Left ventricle myocardium superior (tissue), 1 donor: ENCODE measurements at regions not wholly inside any gene's neighbourhood (a gene's known extent, or its start where the extent isn't known, plus 50 kb on each side); places are given as distances from the start of the nearest gene placed in this dataset.

Source experiments
- ATAC-seq: fragments of 200-7000 bp; cut with Tn5 transposase; one replicate; pipeline ENCODE4 v1.9.1; 2020; ENCODE audit warnings: mild to moderate bottlenecking, moderate library complexity
- DNase-seq: peaks from one replicate; pipeline ENCODE4 v3.0.0-alpha.2; 2020
- intact Hi-C: fragments of 100-400 bp; cut with micrococcal nuclease; formaldehyde crosslinking; loops from one replicate; pipeline ENCODE4 v1.11.0; 2022
- donor health status: DM: no; HTN: yes; CAD: no; lungs with severe emphysema.

DNA sequence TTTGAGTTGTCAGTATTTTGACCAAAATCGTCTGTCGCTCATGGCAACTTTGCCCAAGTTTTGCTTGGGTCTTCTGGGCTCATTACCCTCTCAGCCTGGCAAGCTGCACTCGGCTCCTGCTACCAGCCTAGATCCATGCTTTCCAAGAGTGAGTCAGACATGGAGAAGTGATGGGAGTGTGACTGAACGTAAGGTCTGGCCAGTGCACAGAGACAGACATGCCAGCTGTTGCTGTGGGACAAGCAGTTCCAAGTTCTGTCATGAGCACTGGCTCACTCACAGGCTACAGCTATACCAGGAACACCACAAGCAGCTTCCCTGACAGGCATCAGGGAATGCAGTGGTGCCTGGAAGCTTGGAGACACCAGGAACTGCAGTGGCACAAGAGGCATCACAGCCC lies 338.9 kb downstream of the KDM5D start:
- DNase-seq (no peak), ATAC-seq (no peak)
- intact Hi-C loops = no loop called here

DNA sequence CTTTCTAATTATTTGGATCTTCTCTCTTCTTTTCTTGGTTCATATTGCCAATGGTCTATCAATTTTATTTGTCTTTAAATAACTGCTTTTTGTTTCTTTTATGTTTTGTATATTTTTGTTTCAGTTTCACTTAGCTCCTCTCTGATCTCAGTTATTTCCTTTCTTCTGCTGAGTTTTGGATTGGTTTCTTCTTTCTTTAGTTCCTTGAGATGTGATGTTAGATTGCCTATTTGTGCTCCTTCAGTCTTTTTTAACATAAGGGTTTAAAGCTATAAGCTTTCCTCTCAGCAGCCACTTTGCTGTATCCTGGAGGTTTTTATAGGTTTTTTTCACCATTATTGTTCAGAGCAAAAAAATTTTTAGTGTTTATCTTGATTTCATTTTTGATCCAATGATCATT lies 351.6 kb downstream of the KDM5D start:
- ATAC-seq (no peak), DNase-seq (no peak)
- intact Hi-C loops = no loop called here

DNA sequence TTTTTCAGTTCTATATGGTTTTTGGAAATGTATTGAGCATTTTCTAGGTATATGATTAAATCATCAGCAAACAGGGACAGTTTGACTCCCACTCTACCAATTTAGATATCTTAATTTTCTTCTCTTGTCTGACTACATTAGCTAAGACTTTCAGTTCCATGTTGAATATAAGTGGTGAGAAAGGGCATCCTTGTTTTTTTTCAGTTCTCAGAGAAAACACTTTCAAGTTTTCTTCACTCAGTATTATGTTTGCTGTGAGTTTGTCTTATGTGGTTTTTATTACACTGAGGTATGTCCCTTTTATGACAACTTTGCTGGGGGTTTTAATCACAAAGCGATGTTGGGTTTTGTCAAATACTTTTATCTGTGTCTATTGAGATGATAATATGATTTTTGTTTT lies 352.6 kb downstream of the KDM5D start:
- ATAC-seq (no peak), DNase-seq (no peak)
- intact Hi-C loops = no loop called here

DNA sequence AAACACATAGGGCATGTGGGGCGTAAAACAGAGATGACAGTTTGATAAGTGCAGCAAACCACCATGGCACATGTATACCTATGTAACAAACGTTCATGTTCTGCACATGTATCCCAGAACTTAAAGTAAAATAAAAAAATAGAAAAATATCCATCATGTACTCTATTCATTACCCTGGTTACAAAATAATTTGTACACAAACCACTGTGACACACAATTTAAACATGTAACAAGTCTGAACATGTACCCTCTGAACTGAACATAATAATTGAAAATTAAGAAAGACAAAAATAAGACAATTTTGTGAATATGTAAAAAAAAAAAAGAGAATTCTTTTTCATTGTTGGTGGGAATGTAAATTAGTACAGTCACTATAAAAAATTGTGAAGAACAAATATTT lies 379.2 kb downstream of the KDM5D start:
- no peak for ATAC-seq
- no peak for DNase-seq
- intact Hi-C loops = no loop called here

DNA sequence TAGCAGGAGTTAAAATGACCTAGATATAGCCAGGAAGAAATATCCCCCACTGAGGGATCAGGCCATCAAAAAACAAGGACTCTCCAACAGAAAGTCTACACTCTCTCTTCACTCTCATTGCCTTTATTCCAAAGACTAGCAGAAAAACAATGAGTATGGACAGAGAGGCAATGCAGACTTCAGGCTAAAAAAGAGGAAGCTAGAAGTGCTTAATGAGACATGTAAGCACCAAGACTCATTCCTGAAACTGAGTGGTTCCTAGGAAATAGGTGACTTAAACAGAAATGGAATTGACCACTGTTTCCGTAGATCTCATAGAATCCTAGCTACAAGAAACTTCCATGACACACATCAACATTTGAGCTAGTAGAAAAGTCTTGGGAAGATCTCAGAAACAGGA lies 387.3 kb downstream of the KDM5D start:
- no peak for DNase-seq
- ATAC-seq = no peak
- intact Hi-C loops = no loop called here

DNA sequence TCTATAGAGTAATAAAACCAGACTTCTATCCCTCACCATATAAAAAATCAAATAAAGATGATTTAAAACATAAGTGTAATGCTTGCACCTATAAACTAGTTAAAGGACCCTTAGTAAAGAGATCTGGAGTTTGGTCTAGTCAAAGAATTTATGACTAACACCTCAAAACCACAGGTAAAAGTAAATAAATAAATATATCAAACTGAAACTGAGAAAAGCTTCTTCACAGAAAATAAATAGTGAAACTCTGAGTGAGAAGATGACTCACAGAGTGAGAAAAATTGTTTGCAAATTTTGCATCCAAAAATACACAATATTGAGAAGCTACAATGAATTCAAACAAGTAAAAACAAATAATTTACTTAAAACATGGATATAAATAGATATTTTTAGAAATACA lies 387.8 kb downstream of the KDM5D start:
- ATAC-seq (no peak), DNase-seq (no peak)
- intact Hi-C loops = no loop called here

DNA sequence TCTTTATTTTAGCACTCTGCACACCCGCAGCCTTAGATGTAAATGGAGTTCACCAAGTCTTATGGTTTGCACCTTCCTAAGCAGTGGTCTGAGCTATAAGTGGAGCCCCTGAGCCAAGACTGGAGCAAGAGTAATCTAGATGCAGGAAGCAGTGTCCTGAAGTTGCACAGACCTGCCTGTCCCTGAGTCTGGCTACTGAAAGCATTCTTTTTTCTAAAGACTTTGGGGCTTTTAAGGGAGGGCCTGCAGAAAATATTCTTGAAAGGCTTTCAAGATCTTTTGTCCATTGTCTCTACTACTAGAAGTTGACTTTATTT lies 389.7 kb downstream of the KDM5D start:
- intact Hi-C loops = no loop called here
- ATAC-seq = no peak
- no peak for DNase-seq

DNA sequence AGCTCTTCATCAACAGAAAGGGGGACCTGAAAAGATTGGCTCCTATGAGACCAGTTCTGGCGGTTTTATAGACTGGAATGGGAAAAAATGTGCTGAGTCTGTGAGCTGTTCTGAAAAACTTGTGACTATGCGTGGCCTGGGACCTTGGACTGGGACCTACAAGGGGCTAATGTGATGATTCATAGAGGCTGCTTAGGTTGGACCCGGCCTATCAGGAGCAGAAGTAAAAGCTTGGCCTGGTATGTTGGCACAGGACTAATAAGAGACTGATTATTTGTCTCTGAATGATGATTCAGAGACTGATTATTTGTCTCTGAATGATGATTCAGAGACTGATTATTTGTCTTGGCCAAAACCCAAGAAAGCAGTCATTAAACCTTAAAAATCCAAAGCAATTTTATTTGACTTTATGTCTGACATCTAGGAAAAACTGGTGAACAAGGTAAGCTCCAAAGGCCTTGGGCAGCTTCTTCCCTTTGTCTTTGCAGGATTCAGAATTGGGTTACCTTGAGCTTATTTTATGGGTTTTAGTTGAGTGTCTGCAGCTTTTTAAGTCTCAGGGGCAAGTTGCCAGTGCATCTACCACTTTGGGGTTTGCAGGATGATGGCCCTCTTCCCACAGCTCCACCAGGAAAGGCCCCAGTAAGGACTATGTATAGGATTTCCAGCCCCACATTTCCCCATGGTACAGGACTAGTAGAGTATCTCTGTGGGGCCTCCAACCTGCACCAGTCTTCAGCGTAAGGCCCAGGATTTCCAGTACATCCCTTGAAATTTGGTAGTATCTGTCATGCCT lies 390.3 kb downstream of the KDM5D start:
- intact Hi-C loops = no loop called here
- ATAC-seq (no peak), DNase-seq (no peak)

DNA sequence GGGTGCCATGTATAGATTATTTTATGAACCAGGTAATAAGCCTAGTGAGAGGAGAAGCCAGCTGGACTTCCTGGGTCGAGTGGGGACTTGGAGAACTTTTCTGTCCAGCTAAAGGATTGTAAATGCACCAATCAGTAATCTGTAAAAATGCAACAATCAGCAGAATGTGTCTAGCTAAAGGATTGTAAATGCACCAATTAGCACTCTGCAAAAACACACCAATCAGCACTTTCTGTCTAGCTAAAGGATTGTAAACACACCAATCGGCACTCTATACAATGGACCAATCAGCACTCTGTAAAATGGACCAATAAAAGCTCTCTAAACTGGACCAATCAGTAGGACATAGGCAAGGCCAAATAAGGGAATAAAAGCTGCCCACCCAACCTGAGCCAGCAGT lies 392.9 kb downstream of the KDM5D start:
- ATAC-seq = no peak
- intact Hi-C loops = no loop called here
- no peak for DNase-seq

DNA sequence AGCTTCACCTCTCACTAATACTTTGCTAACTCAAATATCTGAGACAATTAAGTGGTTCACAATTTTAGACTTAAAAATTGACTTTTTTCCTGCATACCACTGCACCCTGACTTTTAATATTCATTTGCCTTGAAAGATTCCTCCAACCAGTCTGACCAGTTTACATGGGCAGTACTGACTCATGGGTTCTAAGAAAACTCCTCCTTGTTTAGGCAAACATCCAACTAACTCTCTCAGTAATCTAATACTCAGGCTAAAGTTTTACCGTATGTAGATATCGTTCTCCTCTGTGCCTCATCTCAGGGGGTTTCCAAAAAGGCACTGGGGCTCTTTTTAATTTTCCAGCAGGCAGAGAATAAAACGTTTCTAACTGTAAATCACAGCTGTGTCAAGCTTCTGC lies 422.8 kb downstream of the KDM5D start:
- intact Hi-C loops = no loop called here
- ATAC-seq = no peak
- DNase-seq = no peak

DNA sequence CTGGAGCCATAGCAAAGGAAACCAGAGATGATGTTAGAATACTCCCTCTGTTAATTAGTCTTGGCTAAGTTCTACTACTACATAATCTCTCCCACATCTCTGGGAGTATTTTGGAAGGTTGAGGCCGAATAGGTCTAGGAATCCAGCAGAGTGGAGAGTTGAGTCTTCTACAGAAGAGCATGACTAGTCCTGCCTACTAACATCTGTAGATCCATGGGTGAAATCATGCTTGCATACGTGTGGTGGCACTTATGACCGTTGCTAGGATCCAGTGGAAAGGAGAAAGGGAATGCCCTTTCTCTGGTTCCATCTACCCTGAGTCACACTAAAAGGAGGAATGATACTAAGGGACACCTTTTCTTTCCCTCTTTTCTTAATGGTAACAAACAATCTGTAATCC lies 425.4 kb downstream of the KDM5D start:
- no peak for ATAC-seq
- DNase-seq = no peak
- intact Hi-C loops = no loop called here

DNA sequence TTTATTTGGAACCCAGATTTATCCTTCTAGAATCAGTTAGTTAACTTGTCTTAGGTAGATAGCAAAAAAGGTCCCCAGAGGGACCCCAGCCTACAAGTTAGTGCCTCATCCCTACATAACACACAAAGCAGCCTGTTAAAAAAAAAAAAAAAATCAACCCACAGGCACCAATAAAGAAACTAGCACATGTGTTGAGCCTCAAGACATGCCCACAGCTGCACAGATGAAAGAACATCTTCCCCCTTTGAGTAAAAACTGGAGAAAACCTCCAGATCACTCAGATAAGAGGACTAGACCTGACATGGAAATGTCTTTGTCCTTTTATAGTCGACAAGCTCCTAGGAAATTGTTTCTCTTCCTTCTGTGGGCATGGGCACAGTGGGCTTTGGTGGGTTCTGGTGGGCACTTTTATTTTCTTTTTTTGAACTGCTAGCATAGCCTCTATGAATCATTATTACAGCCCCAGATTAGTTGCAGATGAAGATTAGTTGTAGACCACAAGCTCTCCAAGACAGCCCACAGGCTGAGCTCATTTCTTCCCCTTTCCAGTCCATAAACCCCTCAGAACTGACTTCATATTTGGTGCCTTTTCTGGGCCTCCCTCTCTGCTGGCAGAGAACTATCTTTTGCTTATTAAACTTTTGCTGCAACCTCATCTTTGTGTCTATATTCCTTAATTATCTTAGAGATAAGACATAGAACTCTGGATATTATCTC lies 427.1 kb downstream of the KDM5D start:
- intact Hi-C loops = no loop called here
- no peak for ATAC-seq
- DNase-seq = no peak

DNA sequence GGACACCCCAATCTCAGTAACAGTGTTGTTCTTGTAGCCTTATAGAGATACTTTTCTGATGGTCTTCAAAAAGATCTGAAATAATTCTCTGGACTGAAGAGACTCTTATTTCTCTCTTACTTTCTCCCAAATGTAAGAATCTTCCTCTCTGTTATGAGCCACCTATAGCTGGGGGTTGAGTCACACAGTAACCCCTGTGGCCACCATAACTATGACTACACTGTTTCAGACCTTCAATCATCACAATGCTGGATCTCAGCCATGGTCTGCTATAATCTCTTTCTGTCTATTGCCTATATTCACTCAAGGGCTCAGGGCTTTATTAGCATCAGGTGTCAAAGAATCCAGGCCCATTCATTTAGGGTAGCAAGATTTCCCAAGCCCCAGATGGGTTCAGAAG lies 436.9 kb downstream of the KDM5D start:
- intact Hi-C loops = no loop called here
- DNase-seq = no peak
- no peak for ATAC-seq

DNA sequence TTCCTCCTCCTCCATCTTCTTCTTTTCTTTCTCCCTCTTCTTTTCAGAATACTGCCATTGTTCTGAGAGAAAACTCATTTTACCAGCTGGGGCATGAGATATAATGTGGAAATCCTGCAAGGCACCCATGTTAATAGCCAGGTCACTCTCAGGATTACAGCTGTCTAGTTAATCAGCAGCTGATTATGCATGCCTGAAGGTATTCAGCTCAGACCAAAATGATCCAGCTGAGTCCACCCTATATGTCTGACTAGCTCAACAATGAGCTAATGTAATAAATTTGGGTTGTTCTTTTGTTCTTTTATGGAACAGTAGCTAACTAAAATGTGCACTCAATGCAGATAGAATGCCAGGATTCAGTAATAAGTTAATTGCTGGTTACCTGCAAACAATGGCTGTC lies 441.4 kb downstream of the KDM5D start:
- ATAC-seq (no peak), DNase-seq (no peak)
- intact Hi-C loops = no loop called here

DNA sequence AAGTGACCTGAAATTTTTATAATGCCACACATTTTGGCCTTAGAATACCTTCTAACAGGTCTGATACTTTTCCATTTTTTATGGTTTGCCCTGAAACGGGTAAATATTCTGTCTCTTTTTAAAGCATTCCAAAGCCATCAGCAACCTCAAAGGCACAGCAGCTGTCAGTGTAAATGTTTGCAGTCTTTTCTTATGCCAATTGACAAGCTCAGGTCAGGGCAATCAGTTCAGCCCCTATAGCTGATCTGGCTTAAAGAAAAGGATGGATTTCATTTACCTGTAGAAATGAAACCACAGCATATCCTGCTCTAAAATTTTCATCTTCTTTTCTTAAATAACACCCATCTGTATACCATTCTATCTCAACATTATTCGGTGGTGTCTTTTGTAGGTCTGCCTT lies 453.6 kb downstream of the KDM5D start:
- ATAC-seq (no peak), DNase-seq (no peak)
- intact Hi-C loops = no loop called here

DNA sequence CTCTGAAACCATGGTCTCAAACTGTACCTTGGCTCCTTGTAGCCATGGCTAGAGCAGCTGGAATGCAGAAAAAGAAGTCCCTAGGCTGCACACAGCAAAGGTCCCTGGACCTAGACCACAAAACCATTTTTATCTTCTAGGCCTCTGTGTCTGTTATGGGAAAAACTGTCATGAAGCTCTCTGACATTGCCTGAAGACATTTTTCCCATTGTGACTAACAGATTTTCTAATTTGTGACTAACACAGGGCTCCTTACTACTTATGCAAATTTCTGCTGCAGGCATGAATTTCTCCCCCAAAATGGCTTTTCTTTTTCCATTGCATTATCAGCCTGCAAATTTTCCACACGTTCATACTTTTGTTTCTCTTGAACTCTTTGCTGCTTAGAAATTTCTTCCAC lies 470.4 kb downstream of the KDM5D start:
- ATAC-seq (no peak), DNase-seq (no peak)
- intact Hi-C loops = no loop called here

DNA sequence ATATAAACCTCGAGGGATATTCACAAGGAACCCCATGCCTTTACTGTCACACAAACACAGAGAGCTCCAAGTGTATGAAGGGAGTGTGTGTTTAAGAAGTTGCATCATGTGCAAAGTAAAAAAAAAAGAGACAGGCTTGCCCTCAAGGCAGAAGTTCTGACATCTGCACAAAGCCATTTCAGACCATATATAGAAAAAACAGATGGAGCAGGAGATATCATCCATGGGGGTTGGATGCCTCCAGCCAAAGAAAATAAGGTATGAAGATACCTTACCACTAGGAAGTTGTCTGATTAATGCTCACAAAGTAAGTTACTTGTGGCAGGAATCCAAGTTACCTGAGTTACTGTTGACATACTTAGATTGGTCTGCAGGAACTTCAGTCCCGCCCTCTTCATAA lies 476.2 kb downstream of the KDM5D start:
- DNase-seq (no peak), ATAC-seq (no peak)
- intact Hi-C loops = no loop called here

DNA sequence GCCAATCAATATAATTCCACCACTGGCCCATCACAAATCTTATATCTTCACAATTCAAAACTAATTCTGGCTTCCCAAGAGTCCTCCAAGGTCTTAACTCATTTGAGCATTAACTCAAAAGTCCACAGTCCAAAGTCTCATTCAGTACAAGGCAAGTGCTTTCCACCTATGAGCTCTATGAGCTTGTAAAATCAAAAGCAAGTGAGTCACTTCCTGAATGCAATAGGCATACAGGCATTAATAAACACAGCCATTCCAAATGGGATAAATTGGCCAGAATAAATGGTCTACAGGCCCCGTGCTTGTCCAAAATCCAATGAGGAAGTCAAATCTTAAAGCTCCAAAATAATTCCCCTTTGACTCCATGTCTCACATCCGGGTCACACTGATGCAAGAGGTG lies 479.1 kb downstream of the KDM5D start:
- intact Hi-C loops = no loop called here
- DNase-seq = no peak
- no peak for ATAC-seq

DNA sequence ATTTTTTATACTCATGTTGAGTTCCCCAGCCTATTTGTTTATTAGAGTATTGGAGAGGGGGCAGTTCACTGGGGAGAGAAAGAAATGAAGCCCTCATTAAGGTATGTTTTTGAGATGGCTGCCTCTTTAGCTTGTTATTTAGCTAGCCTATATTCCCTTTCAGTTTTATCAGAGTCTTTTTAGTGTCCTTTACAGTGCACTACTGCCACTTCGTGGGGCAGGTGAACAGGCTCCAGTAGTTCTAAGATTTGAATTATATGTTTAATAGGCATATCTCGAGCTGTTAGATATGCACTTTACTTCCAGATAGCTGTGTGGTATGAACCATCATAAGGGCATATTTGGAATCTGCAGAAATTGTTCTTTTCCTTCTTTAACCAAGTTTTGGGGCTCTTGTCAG lies 482.2 kb downstream of the KDM5D start:
- intact Hi-C loops = no loop called here
- DNase-seq (no peak), ATAC-seq (no peak)

DNA sequence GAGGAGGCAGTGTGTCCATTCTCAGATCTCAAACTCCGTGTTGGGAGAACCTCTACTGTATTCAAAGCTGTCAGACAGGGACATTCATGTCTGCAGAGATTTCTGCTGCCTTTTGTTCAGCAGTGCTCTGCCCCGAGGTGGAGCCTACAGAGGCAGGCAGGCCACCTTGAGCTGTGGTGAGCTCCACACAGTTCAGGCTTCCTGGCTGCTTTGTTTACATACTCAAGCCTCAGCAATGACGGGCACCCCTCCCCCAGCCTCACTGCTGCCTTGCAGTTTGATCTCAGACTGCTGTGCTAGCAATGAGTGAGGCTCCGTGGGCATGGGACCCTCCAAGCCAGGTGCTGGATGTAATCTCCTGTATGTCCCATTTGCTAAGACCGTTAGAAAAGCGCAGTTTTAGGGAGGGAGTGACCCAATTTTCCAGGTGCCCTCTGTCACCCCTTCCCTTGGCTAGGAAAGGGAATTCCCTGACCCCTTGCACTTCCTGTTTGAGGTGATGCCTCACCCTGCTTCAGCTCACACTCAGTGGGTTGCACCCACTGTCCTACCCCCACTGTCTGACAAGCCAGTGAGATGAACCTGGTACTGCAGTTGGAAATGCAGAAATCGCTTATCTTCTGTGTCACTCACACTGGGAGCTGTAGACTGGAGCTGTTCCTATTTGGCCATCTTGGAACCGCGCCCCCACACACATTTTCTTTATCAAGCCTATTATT lies 458.9 kb upstream of the HSFY2 start:
- intact Hi-C loops = no loop called here
- DNase-seq = no peak
- no peak for ATAC-seq

DNA sequence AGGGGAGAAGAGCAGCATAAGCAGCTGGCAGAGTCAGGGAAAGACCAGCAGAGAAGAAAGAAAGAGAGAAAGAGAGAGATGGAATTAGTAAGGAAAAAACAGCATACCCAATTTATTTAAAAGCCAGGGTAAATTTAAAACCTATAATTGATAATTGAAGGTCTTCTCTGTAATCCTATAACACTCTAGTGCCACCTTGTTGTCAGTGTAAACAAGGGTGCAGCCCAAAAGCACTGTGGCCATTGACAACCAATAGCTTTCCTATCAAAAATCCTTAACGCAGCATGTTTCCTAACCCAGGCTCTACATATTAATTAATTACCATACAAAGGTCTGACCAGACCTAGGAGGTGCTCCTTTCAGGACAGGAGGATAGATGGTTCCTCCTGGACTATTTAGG lies 447.2 kb upstream of the HSFY2 start:
- intact Hi-C loops = loop anchor here (10.0 kb wide), 1 partner anchor 66 kb away; no protein-coding TSS in a partner anchor
- DNase-seq = no peak
- no peak for ATAC-seq
